ENCODE measurements at regions not wholly inside any gene's neighbourhood (a gene's known extent, or its start where the extent isn't known, plus 50 kb on each side); places are given as distances from the start of the nearest gene placed in this dataset.

- TF ChIP-seq CTCF (IDR thresholded peaks at IDR 0.05 in 4 of 5, conservative IDR thresholded peaks at IDR 0.05 in 1 of 5) (no peak), POLR2A (IDR thresholded peaks at IDR 0.05) (no peak)
Measured at GRCh38 chr9:19522558-19522957, 113.7 kb downstream of the ACER2 start.
